HUES48 (cell line): ENCODE measurements at regions not wholly inside any gene's neighbourhood (a gene's known extent, or its start where the extent isn't known, plus 50 kb on each side); places are given as distances from the start of the nearest gene placed in this dataset.

Experiments used
- H3K27ac ChIP-seq: one replicate; pipeline ENCODE4 v1.7.0; 2013; ENCODE audit warnings: low read depth, low read length, inconsistent platforms
- H3K27me3 ChIP-seq: 2 replicates; pipeline ENCODE4 v1.6.1; 2013; ENCODE audit warnings: mild to moderate bottlenecking, low read length; ENCODE audit not compliant: control insufficient read depth, insufficient read depth
- H3K36me3 ChIP-seq: 2 replicates; pipeline ENCODE4 v1.6.1; 2013; ENCODE audit warnings: low read length; ENCODE audit not compliant: control insufficient read depth, insufficient read depth
- H3K4me1 ChIP-seq: 2 replicates; pipeline ENCODE4 v1.6.1; 2013; ENCODE audit warnings: mild to moderate bottlenecking, low read length; ENCODE audit not compliant: control insufficient read depth, insufficient read depth
- H3K4me3 ChIP-seq: 2 replicates; pipeline ENCODE4 v1.5.1; 2013; ENCODE audit warnings: mild to moderate bottlenecking, low read depth, low read length
- H3K9ac ChIP-seq: 2 replicates; pipeline ENCODE4 v1.6.1; 2013; ENCODE audit warnings: mild to moderate bottlenecking, low read depth, low read length, moderate library complexity
- H3K9me3 ChIP-seq: 2 replicates; pipeline ENCODE4 v1.6.1; 2013; ENCODE audit warnings: low read length; ENCODE audit not compliant: control insufficient read depth, insufficient read depth

DNA sequence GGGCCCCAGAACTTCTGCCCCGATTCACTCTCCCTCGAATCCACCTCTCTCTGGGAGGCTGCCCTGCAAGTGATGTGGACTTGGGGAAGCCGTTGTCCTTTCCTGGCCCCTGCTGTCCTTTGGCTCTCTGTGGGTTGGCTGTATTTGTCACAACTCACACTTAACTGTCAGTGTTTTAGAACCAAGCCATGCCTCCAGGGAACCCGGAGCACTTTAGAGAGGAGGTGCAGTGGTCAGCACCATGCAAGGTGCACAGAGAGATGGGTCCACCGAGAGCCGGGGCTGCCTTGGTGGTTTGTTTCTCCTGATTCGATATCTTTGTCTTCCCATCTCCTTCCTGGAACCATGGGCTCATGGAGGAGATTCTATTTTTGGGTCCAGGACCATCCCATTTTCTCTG is 129.5 kb upstream of the RTL1 start:
- no peak overlapping the region for H3K4me3 ChIP-seq
- H3K9ac ChIP-seq, result no peak overlapping the region
- no peak overlapping the region for H3K27ac ChIP-seq
- peaks cover 3% of the 10 kb centered on the region; the same call in 1 of the 2 replicates for H3K9me3 ChIP-seq
- no peaks in the 10 kb centered on the region for H3K4me1 ChIP-seq
- peaks cover 24% of the 10 kb centered on the region for H3K36me3 ChIP-seq
- H3K27me3 ChIP-seq, result no peaks in the 10 kb centered on the region

DNA sequence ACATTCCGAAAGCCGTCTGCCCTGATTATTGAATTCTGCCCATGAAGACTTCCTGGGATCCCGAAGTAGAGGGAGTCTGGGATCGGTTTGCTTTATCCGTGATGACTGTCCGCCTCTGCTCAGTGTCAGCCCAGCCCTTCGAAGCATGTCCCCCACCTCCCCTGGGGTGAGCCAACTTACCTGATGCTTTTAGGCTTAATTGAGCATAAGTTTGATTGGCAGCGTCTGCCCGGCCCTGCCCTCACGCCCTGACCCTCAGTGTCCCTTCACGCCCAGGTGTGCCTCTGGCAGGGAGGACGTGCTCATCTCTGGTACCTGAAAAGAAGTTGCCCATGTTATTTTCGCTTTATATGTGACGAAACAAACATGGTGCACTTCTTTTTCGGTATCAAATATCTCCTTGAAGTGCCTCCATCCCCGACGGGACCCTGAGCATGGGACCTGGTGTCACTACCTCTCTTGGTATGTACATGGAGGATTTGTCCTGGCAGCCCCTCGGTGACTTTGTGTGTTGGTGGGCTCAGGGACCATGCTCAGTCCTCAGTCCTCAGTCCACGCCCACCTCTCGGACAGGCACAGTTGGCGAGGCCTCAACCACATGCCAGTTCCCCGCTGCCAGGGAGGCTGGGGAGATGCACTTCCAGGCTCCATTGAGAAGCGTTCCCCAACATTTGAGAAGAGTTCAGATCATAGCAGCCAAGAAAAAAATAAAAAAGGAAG is 130.1 kb upstream of the RTL1 start:
- Histone ChIP-seq H3K9ac (no peak overlapping the region), H3K36me3 (peaks cover 24% of the 10 kb centered on the region), H3K4me3 (no peak overlapping the region), H3K27me3 (no peaks in the 10 kb centered on the region), H3K27ac (no peak overlapping the region), H3K9me3 (peaks cover 3% of the 10 kb centered on the region; the same call in 1 of the 2 replicates), H3K4me1 (no peaks in the 10 kb centered on the region)

DNA sequence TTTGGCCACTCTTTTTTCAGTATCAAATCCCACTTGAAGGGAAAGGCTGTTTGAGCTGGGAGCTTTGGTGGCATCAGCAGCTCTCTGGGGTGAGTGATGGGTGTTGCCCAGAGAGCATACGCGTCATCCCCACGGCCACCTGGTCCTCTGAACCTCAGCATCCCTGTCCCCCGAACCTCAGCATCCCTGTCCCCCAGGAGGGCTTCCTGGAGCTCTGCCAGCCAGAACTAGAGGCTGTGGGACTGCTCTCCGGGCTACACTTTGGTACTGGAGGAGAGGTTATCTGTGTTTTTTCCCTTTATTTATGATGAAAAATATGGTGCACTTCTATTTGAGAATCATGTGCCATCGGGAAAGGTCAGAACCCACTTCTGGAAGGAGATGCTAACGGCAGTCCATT is 131.5 kb upstream of the RTL1 start:
- no peaks in the 10 kb centered on the region for H3K4me1 ChIP-seq
- no peak overlapping the region for H3K27ac ChIP-seq
- H3K9me3 ChIP-seq, result peaks cover 3% of the 10 kb centered on the region; the same call in 1 of the 2 replicates
- H3K27me3 ChIP-seq, result no peaks in the 10 kb centered on the region
- peaks cover 34% of the 10 kb centered on the region for H3K36me3 ChIP-seq
- no peak overlapping the region for H3K4me3 ChIP-seq
- no peak overlapping the region for H3K9ac ChIP-seq

DNA sequence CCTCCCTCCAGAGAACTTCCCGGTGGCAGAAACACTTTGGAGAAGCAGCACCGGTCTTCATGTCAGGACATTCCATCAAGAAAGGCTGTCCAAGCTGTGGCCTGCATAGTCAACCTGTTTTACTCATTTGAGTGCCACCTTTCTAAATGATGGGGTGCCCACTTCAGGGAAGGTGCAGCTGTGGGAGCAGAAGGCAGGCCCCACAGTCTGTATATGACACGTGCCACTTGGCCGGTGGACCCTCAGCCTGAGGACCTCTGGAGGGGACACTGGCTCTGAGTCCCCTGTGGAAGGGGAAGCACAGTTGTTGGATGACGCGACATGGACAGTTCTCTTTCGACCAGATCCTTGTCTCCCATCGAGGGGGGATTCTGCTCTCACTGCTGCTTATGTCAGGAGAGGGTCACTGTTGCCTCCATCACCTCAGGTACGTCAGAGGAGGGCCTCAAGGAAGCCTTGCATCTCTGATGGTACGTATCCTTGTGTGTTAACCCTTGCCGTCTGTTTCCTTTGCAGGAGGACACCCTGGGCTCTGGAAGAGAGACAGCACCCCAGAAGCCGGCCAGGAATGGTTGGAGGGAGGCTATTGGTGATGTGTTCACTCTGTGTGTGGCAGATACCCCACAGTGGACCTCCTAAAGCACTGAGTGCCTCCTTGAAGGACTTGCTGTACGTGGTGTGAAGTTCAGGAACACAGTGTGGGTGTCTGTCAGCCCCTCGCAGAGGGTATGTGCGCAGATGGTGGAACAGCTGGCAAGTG is 132.1 kb upstream of the RTL1 start:
- H3K4me3 ChIP-seq, result no peak overlapping the region
- H3K4me1 ChIP-seq, result no peaks in the 10 kb centered on the region
- H3K27ac ChIP-seq, result no peak overlapping the region
- peaks cover 3% of the 10 kb centered on the region; the same call in 1 of the 2 replicates for H3K9me3 ChIP-seq
- peaks cover 37% of the 10 kb centered on the region for H3K36me3 ChIP-seq
- H3K27me3 ChIP-seq, result no peaks in the 10 kb centered on the region
- no peak overlapping the region for H3K9ac ChIP-seq

DNA sequence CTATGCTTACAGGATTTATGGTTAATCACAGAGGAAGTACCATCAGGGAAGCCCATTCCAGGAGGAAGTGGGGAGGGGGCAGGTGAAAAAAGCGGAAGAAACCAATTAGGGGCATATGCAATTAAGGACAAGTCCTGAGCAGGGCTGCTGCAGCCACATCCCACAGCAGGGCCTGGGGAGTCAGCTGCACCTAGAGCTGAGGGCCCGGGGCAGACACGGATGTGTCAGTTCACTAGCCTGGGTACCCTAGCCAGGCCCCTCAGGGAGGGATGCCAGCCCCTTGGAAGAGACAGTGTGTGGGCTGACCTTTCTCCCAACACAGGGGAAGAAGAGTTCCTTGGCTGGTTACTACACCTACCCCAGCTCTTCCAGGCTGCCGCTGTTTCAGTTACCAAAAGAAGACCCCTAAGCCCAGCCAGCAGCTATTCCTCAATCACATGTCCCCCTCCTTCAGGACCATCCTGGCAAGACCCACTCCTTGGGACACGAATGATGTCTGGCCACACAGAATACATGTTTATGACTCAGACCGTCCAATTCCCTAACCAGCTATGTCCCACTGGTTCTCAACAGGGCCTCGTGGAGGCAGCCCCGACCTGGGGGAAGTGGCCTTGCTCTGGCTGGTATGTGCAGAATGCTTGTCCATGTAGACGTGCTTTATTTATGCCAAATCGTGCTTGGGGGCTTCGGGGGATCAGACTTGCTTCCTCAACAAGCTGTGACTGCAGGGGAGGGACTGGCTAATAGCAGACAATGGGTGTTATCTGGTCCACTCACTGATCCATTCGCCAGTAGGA is 133.7 kb upstream of the RTL1 start:
- no peaks in the 10 kb centered on the region for H3K27me3 ChIP-seq

DNA sequence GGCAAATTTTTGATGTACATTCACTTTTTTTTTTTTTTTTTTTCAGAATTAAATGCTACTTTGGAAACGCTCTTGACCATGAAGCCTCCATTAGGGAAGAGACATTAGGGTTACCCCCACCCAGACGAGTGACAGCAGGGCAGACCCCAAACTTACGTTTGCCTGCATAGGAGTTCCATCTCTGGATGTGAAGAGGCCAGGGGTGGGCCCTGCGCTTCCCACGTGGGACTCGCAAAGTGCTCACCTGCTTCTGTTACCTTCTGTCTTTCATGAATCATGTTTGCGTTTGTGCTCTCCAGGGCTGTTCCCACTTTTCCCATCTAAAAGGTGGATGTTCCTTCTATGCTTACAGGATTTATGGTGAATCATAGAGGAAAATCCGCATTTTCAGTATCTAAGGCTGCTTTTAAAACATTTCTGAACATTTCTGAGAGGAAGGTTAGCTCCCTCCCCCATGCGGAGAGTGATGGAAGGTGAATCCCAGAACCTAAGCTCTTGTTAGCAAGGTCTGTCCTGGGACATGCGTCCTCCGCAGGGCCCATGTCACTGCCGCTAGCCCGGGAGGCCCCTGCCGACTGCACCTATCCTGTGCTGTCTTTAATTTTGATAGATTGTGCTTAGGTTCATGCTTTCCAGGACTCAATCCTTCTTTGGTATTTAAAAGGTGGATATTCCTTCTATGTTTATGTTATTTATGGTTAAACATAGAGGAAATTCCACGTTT is 135.7 kb upstream of the RTL1 start:
- no peaks in the 10 kb centered on the region for H3K27me3 ChIP-seq
- no peak overlapping the region for H3K4me3 ChIP-seq

More for the DNA sequence above, 133.7 kb upstream of the RTL1 start:
- H3K9ac ChIP-seq, result no peak overlapping the region
- no peak overlapping the region for H3K27ac ChIP-seq
- peaks cover 42% of the 10 kb centered on the region for H3K36me3 ChIP-seq
- no peak overlapping the region for H3K4me3 ChIP-seq
- H3K9me3 ChIP-seq, result peaks cover 3% of the 10 kb centered on the region; the same call in 1 of the 2 replicates
- H3K4me1 ChIP-seq, result no peaks in the 10 kb centered on the region

DNA sequence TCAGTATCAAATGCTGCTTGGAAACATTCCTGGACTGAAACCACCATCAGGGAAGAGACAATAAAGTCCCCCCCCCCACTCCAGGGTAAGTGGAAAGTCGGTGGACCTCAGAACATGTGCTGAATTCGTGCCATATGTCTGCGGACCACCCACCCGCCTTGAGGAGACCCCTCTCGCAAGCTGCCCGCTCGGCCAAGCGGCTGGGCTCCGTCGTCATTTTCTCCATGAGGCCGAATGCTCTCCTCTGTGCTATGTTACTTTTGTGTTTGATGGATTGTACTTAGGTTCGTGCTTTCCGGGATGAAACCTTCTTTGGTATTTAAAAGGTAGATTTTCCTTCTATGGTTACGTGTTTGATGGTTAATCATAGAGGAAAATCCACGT is 136.2 kb upstream of the RTL1 start:
- peaks cover 44% of the 10 kb centered on the region for H3K36me3 ChIP-seq
- H3K9me3 ChIP-seq, result no peaks in the 10 kb centered on the region
- no peaks in the 10 kb centered on the region for H3K27me3 ChIP-seq
- no peak overlapping the region for H3K4me3 ChIP-seq
- no peak overlapping the region for H3K27ac ChIP-seq
- no peak overlapping the region for H3K9ac ChIP-seq
- no peaks in the 10 kb centered on the region for H3K4me1 ChIP-seq

More for the DNA sequence above, 135.7 kb upstream of the RTL1 start:
- H3K9ac ChIP-seq, result no peak overlapping the region
- peaks cover 44% of the 10 kb centered on the region for H3K36me3 ChIP-seq
- no peaks in the 10 kb centered on the region for H3K4me1 ChIP-seq
- no peaks in the 10 kb centered on the region for H3K9me3 ChIP-seq
- no peak overlapping the region for H3K27ac ChIP-seq

DNA sequence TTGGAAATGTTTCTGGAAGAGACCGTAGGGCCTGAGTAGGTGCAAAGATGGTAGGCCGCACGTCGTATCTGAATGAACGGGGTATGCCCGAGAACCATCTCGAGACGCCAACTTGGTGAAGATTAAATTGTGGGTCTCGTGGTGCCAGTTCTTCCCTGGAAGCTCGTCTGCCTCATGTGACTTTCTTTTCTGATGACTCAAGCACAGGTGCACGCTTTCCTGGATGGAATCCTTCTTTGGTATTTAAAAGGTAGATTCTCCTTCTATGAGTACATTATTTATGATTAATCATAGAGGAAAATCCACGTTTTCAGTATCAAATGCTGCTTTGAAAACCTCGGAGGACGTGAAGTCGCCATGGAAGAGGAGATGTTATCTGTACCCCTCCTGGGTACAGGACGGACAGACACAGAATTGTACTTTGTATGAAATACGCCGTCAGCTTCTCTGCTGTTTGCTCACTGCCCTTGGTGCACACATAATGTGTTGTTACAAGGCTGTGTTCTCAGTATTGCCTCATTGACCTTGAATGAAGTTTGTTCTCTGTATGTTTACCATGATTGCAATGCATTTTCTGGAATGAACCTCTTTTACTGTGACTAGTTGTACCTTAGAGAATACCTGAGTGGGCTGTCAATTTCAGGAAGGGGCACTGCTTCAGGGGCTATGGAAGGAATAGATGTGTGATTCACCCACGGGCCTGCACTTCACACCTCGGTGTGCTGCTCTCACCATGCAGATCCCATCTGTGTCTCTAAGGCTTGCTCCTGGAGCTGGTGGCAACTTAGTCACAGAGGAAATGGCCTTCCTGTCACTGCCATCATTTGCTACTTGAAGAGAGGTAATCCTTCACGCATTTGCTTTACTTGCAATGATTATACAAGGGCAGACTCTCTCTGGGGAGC is 137.3 kb upstream of the RTL1 start:
- no peak overlapping the region for H3K4me3 ChIP-seq
- no peaks in the 10 kb centered on the region for H3K4me1 ChIP-seq
- peaks cover 44% of the 10 kb centered on the region for H3K36me3 ChIP-seq
- H3K27me3 ChIP-seq, result no peaks in the 10 kb centered on the region
- H3K27ac ChIP-seq, result no peak overlapping the region
- no peaks in the 10 kb centered on the region for H3K9me3 ChIP-seq
- H3K9ac ChIP-seq, result no peak overlapping the region

DNA sequence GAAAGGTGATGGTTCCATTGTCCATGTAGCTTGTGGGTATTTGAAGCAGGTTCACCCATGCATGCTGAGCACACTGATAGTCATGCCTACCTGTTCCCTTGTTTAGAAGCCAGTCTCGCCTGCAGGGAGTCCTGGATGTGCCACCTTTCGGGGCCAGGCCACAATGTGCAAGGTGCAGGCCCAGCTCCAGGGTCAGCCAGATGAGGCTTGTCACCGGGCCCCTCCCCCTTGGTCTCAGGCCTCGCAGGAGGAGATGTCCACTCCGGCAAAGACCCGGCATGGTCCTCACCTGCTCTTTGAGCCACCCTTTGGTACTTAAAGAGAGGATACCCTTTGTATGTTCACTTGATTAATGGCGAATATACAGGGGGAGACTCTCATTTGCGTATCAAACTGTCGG is 140.4 kb upstream of the RTL1 start:
- H3K36me3 ChIP-seq, result peaks cover 52% of the 10 kb centered on the region
- H3K27me3 ChIP-seq, result no peaks in the 10 kb centered on the region
- H3K27ac ChIP-seq, result no peak overlapping the region
- no peak overlapping the region for H3K9ac ChIP-seq
- 0 out of 2 replicates have a peak, but pooled peaks cover 3% of the 10 kb centered on the region for H3K9me3 ChIP-seq
- no peak overlapping the region for H3K4me3 ChIP-seq
- no peaks in the 10 kb centered on the region for H3K4me1 ChIP-seq

DNA sequence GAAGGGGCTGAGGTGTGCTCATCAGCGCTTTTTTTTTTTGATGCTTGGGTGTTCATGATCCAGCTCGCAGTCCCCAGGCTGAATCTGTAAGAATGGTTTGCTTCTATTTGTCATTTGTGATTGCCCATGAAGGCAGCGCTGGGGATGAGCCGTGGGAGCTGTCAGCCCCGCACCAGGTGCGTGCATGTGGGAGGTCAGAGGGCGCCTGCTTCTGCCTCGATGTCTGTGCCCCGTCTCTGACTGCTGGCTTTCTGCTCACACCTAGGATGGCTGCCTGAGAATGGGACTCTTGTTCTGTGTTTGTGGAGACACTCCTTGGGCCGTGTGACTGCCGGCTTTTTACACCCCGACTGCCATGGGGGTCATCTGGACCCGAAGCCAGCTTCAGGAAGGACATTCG is 141.2 kb upstream of the RTL1 start:
- Histone ChIP-seq H3K27ac (no peak overlapping the region), H3K4me3 (no peak overlapping the region), H3K9me3 (0 out of 2 replicates have a peak, but pooled peaks cover 3% of the 10 kb centered on the region), H3K9ac (no peak overlapping the region), H3K4me1 (no peaks in the 10 kb centered on the region), H3K27me3 (no peaks in the 10 kb centered on the region), H3K36me3 (peaks cover 50% of the 10 kb centered on the region)
